ENCODE measurements at regions not wholly inside any gene's neighbourhood (a gene's known extent, or its start where the extent isn't known, plus 50 kb on each side); places are given as distances from the start of the nearest gene placed in this dataset.
A peak's percentile ranks its signal among the peaks of the same experiment; 100 is the strongest.

GRCh38 chr1:165052936-165053335, 303.6 kb downstream of the LMX1A start:
- intact Hi-C loops (cut with DNase I) = no loop called here
- no peak overlapping the region for H3K27ac ChIP-seq (replicated peaks in 1 of 4)
- 51% methylated on average over 4 of the region's 4 CpGs for WGBS
- H3K4me1 ChIP-seq = peaks cover 0 to 20% (median 11%) of the 10 kb centered on the region in 4 donors
- no peak for DNase-seq (ENCODE audit: extremely low spot score)
- H3K9me3 ChIP-seq = no peaks in the 10 kb centered on the region
- no peaks in the 10 kb centered on the region for H3K27me3 ChIP-seq
- no peak overlapping the region for H3K4me3 ChIP-seq
- no peaks in the 10 kb centered on the region for H3K36me3 ChIP-seq
- TF ChIP-seq POLR2AphosphoS5 (IDR thresholded peaks at IDR 0.05) (no peak), CTCF (IDR thresholded peaks at IDR 0.05) (no peak), EP300 (IDR thresholded peaks at IDR 0.05) (no peak), POLR2A (IDR thresholded peaks at IDR 0.05; ENCODE audit: low read depth) (no peak)

- Histone ChIP-seq H3K27ac (replicated peaks in 1 of 4) (no peak overlapping the region), H3K9me3 (no peaks in the 10 kb centered on the region), H3K4me1 (peaks cover 0 to 20% (median 11%) of the 10 kb centered on the region in 4 donors), H3K4me3 (no peak overlapping the region), H3K27me3 (no peaks in the 10 kb centered on the region), H3K36me3 (no peaks in the 10 kb centered on the region)
- intact Hi-C loops (cut with DNase I) = no loop called here
- 55% methylated on average over 4 of the region's 4 CpGs for WGBS
- no peak for TF ChIP-seq POLR2AphosphoS5 (IDR thresholded peaks at IDR 0.05)
- no peak for TF ChIP-seq POLR2A (IDR thresholded peaks at IDR 0.05; ENCODE audit: low read depth)
- no peak for TF ChIP-seq CTCF (IDR thresholded peaks at IDR 0.05)
- no peak for TF ChIP-seq EP300 (IDR thresholded peaks at IDR 0.05)
- peak; percentile 37 for DNase-seq (ENCODE audit: extremely low spot score)
These were observed 304.1 kb downstream of the LMX1A start for GRCh38 chr1:165052431-165052830.

- peak; percentile 57 for DNase-seq (ENCODE audit: extremely low spot score)
- no peaks in the 10 kb centered on the region for H3K36me3 ChIP-seq
- H3K9me3 ChIP-seq = no peaks in the 10 kb centered on the region
- no peaks in the 10 kb centered on the region for H3K27me3 ChIP-seq
- intact Hi-C loops (cut with DNase I) = no loop called here
- H3K4me1 ChIP-seq = peaks cover 0 to 20% (median 11%) of the 10 kb centered on the region in 4 donors
- no peak overlapping the region for H3K27ac ChIP-seq (replicated peaks in 1 of 4)
- TF ChIP-seq EP300 (IDR thresholded peaks at IDR 0.05) (no peak), POLR2A (IDR thresholded peaks at IDR 0.05; ENCODE audit: low read depth) (no peak), CTCF (IDR thresholded peaks at IDR 0.05) (no peak), POLR2AphosphoS5 (IDR thresholded peaks at IDR 0.05) (no peak)
- 87% methylated on average over 5 of the region's 5 CpGs for WGBS
- H3K4me3 ChIP-seq = no peak overlapping the region
These were observed 306.3 kb downstream of the LMX1A start for GRCh38 chr1:165050246-165050645.

- 62% methylated on average over 10 of the region's 10 CpGs for WGBS
These were observed 308.5 kb downstream of the LMX1A start for GRCh38 chr1:165047994-165048393.

More at GRCh38 chr1:165047994-165048393, 308.5 kb downstream of the LMX1A start:
- TF ChIP-seq POLR2A (IDR thresholded peaks at IDR 0.05; ENCODE audit: low read depth) (no peak), POLR2AphosphoS5 (IDR thresholded peaks at IDR 0.05) (no peak), EP300 (IDR thresholded peaks at IDR 0.05) (no peak), CTCF (IDR thresholded peaks at IDR 0.05) (no peak)
- peak; percentile 72 for DNase-seq (ENCODE audit: extremely low spot score)
- peaks cover 0 to 8% (median 4%) of the 10 kb centered on the region in 4 donors for H3K4me1 ChIP-seq
- no peak overlapping the region for H3K4me3 ChIP-seq
- H3K27ac ChIP-seq (replicated peaks in 1 of 4) = no peak overlapping the region
- H3K36me3 ChIP-seq = no peaks in the 10 kb centered on the region
- H3K9me3 ChIP-seq = no peaks in the 10 kb centered on the region
- H3K27me3 ChIP-seq = no peaks in the 10 kb centered on the region
- intact Hi-C loops (cut with DNase I) = no loop called here

All from esophagus muscularis mucosa (tissue), 4 donors.